T-cell (primary cell): ENCODE measurements at regions not wholly inside any gene's neighbourhood (a gene's known extent, or its start where the extent isn't known, plus 50 kb on each side); places are given as distances from the start of the nearest gene placed in this dataset.

ENCODE experiments used
- ATAC-seq, 4 experiments: fragments of 200-7000 bp in 3 of 4; fragments of 150-1000 bp in 1 of 4; cut with Tn5 transposase; replicated peaks in 1 of 4; 1 replicate in 3 of 4; 2 replicates in 1 of 4; pipeline ENCODE4 v1.10.0; 2021; ENCODE audit warnings: moderate library complexity in 3 of 4, mild to moderate bottlenecking in 2 of 4, moderate number of reproducible peaks in 1 of 4
- CTCF ChIA-PET, 2 donors: fragments of 300-600 bp; sonication (Branson Sonifier 250); formaldehyde crosslinking; loops; one replicate each; lab custom pipeline; 2022; ENCODE audit warnings: antibody characterized with exemption in 2 of 2; lab: Charles Lee
- POLR2A ChIA-PET, 2 donors: fragments of 300-600 bp; sonication (Branson Sonifier 250); formaldehyde crosslinking; loops; one replicate each; lab custom pipeline; 2022; ENCODE audit warnings: antibody characterized with exemption in 2 of 2; lab: Charles Lee
- DNase-seq, 35 experiments: peaks; one replicate each; pipeline versions ENCODE4 v3.0.0 to v3.0.0-alpha.2; 2013 to 2023
- H3K27ac ChIP-seq: one replicate; pipeline ENCODE4 v1.5.1; 2013; ENCODE audit warnings: low read length
- H3K27me3 ChIP-seq, 2 experiments: replicated peaks in 1 of 2; 1 replicate in 1 of 2; 2 replicates in 1 of 2; pipeline versions ENCODE4 v1.6.1 to v1.7.0; 2013; ENCODE audit warnings: low read length in 1 of 2, mixed read lengths in 1 of 2; ENCODE audit not compliant: control insufficient read depth in 2 of 2, insufficient read depth in 2 of 2; ENCODE audit errors: extremely low read depth in 1 of 2
- H3K36me3 ChIP-seq, 2 donors: 1 replicate in 1 of 2; 2 replicates in 1 of 2; pipeline versions ENCODE4 v1.6.1 to v1.7.0; 2013; ENCODE audit warnings: low read length in 1 of 2; ENCODE audit not compliant: control insufficient read depth in 2 of 2, insufficient read depth in 1 of 2; ENCODE audit errors: extremely low read depth in 1 of 2
- H3K4me1 ChIP-seq, 2 experiments: 1 replicate in 1 of 2; 2 replicates in 1 of 2; pipeline versions ENCODE4 v1.6.1 to v1.7.0; 2013; ENCODE audit warnings: low read length in 2 of 2, mixed read lengths in 1 of 2; ENCODE audit not compliant: insufficient read depth in 2 of 2, control insufficient read depth in 1 of 2; ENCODE audit errors: extremely low read depth in 1 of 2
- H3K4me3 ChIP-seq, 2 donors: 1 replicate in 1 of 2; 2 replicates in 1 of 2; pipeline versions ENCODE4 v1.5.1 to v1.7.0; 2013; ENCODE audit warnings: mild to moderate bottlenecking in 2 of 2, low read length in 1 of 2, moderate library complexity in 1 of 2; ENCODE audit not compliant: control insufficient read depth in 1 of 2; ENCODE audit errors: extremely low read depth in 1 of 2
- H3K9me3 ChIP-seq: 2 replicates; pipeline ENCODE4 v1.7.0; 2013
- H3K27ac Mint-ChIP-seq, 2 donors: one replicate each; pipeline ENCODE4 v1.8.0; 2020 to 2021; ENCODE audit warnings: mild to moderate bottlenecking in 2 of 2, mixed read lengths in 2 of 2
- H3K27me3 Mint-ChIP-seq, 2 donors: one replicate each; pipeline ENCODE4 v1.8.0; 2021 to 2022; ENCODE audit warnings: mixed read lengths in 2 of 2
- H3K36me3 Mint-ChIP-seq: one replicate; pipeline ENCODE4 v1.8.0; 2021; ENCODE audit warnings: mixed read lengths
- H3K4me1 Mint-ChIP-seq, 3 donors: one replicate each; pipeline ENCODE4 v1.8.0; 2020 to 2022; ENCODE audit warnings: mixed read lengths in 3 of 3, mild to moderate bottlenecking in 1 of 3
- H3K4me3 Mint-ChIP-seq, 3 donors: one replicate each; pipeline ENCODE4 v1.8.0; 2020 to 2022; ENCODE audit warnings: mild to moderate bottlenecking in 3 of 3, mixed read lengths in 3 of 3, moderate library complexity in 3 of 3
- H3K9me3 Mint-ChIP-seq, 3 donors: one replicate each; pipeline ENCODE4 v1.8.0; 2020 to 2022; ENCODE audit warnings: mixed read lengths in 3 of 3
- WGBS: methylation state at CpG from one replicate; pipeline ENCODE4 v1.1.5; 2013; ENCODE audit warnings: missing lambda C conversion rate; ENCODE audit not compliant: insufficient coverage; 5-methylcytosine and 5-hydroxymethylcytosine counted together

DNA sequence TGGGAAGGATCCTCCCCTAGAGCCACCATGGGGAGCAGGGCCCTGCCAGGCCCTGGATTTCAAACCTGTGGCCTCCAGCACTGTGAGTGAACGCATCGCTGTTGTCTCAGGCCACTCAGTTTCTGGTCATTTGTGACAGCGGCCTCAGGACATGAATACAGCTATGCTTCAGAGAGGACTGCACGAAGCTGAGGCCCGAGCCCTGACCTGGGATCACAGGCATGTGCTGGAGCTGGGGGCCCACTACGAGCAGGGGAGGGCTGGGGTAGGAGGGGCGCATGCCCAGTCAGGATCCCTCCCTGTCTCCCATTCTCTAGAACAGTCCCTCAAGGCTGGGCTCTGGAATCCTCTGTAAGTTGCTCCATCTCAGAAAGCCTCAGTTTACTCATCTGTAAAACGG, 242.1 kb downstream of the CTTN start:
- no peaks in the 10 kb centered on the region for H3K4me1 ChIP-seq
- Mint-ChIP-seq H3K9me3 (no peaks in the 10 kb centered on the region), H3K4me3 (no peak overlapping the region), H3K27me3 (peaks cover 14 to 24% of the 10 kb centered on the region in 2 donors), H3K4me1 (no peaks in the 10 kb centered on the region), H3K36me3 (no peaks in the 10 kb centered on the region), H3K27ac (no peak overlapping the region)
- 75% methylated on average over 6 of the region's 8 CpGs for WGBS
- no peak for ATAC-seq
- DNase-seq, result no peak
- ChIA-PET CTCF (no interaction called here), POLR2A (no interaction called here)
- no peaks in the 10 kb centered on the region for H3K36me3 ChIP-seq
- peaks cover 0 to 21% of the 10 kb centered on the region in 2 experiments for H3K27me3 ChIP-seq
- H3K27ac ChIP-seq, result no peak overlapping the region
- H3K4me3 ChIP-seq, result no peak overlapping the region
- no peaks in the 10 kb centered on the region for H3K9me3 ChIP-seq

DNA sequence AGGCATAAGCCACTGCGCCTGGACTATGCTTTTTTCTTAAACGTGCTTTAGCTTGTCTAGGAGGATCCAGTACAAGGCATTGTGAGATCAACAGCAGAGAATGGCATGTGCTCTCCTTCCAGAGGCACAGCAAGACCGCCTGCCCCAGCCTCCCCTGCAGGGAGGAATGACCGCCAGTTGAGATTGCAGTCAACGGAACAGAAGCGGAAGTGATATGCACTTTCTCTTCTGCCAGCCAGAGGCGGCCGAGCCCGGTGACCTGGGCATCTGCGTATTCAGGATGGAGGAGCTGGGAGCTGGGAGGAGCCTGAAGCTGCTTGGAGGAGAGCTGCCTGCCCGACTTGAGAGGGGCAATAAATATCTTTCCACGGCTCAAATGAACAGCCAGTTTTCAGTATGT, 243.0 kb downstream of the CTTN start:
- ATAC-seq (no peak), DNase-seq (no peak)
- Histone ChIP-seq H3K4me3 (no peak overlapping the region), H3K4me1 (no peaks in the 10 kb centered on the region), H3K36me3 (no peaks in the 10 kb centered on the region), H3K27ac (no peak overlapping the region), H3K9me3 (no peaks in the 10 kb centered on the region), H3K27me3 (peaks cover 0 to 31% of the 10 kb centered on the region in 2 experiments)
- H3K27ac Mint-ChIP-seq, result no peak overlapping the region
- ChIA-PET POLR2A (no interaction called here), CTCF (no interaction called here)
- 48% methylated on average over 12 of the region's 12 CpGs for WGBS
- H3K9me3 Mint-ChIP-seq, result no peaks in the 10 kb centered on the region
- H3K36me3 Mint-ChIP-seq, result no peaks in the 10 kb centered on the region
- H3K27me3 Mint-ChIP-seq, result peaks cover 19 to 29% of the 10 kb centered on the region in 2 donors
- H3K4me3 Mint-ChIP-seq, result no peak overlapping the region
- H3K4me1 Mint-ChIP-seq, result no peaks in the 10 kb centered on the region

DNA sequence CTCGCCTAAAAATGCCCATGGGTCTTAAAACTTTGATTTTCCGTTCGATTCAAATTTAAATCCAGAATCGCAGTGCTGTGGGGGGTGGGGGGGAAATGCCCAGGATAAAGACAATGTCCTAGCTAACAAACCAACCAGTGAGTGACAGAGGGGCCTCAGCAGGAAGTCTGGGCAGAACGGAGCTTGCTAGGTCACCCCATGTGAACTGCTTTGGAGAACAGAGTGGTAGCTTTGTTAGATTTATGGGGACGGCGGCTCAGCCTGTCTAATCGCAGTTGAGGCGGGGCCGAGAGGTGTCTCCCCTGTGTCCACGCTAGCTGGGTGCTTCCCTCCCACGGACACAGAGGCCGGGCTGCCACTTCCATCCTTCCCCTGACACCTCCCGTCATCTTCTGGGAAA, 243.9 kb downstream of the CTTN start:
- Mint-ChIP-seq H3K9me3 (no peaks in the 10 kb centered on the region), H3K27ac (no peak overlapping the region), H3K27me3 (peaks cover 23 to 36% of the 10 kb centered on the region in 2 donors), H3K4me3 (no peak overlapping the region), H3K36me3 (no peaks in the 10 kb centered on the region), H3K4me1 (no peaks in the 10 kb centered on the region)
- Histone ChIP-seq H3K4me3 (no peak overlapping the region), H3K27me3 (peaks cover 0 to 34% of the 10 kb centered on the region in 2 experiments), H3K36me3 (no peaks in the 10 kb centered on the region), H3K9me3 (no peaks in the 10 kb centered on the region), H3K27ac (no peak overlapping the region), H3K4me1 (no peaks in the 10 kb centered on the region)
- 69% methylated on average over 7 of the region's 14 CpGs for WGBS
- ChIA-PET CTCF (no interaction called here), POLR2A (no interaction called here)
- ATAC-seq, result no peak
- DNase-seq, result no peak

GRCh38 chr11:70643642-70644041, 245.3 kb downstream of the CTTN start:
- peaks cover 0 to 33% of the 10 kb centered on the region in 2 experiments for H3K27me3 ChIP-seq
- ChIA-PET CTCF (no interaction called here), POLR2A (no interaction called here)
- no peaks in the 10 kb centered on the region for H3K9me3 ChIP-seq
- H3K4me3 ChIP-seq, result no peak overlapping the region
- Mint-ChIP-seq H3K9me3 (no peaks in the 10 kb centered on the region), H3K36me3 (no peaks in the 10 kb centered on the region), H3K27me3 (peaks cover 24 to 37% of the 10 kb centered on the region in 2 donors), H3K27ac (no peak overlapping the region), H3K4me3 (no peak overlapping the region), H3K4me1 (no peaks in the 10 kb centered on the region)
- no peak overlapping the region for H3K27ac ChIP-seq
- no peaks in the 10 kb centered on the region for H3K36me3 ChIP-seq
- DNase-seq (no peak), ATAC-seq (no peak)
- 70% methylated on average over 4 of the region's 9 CpGs for WGBS
- H3K4me1 ChIP-seq, result no peaks in the 10 kb centered on the region

- no peak for DNase-seq
- POLR2A ChIA-PET, result no interaction called here
- no peaks in the 10 kb centered on the region for H3K36me3 ChIP-seq
- no peak overlapping the region for H3K27ac ChIP-seq
- 71% methylated on average over 13 of the region's 15 CpGs for WGBS
- Mint-ChIP-seq H3K4me3 (no peak overlapping the region), H3K27ac (no peak overlapping the region), H3K9me3 (no peaks in the 10 kb centered on the region), H3K27me3 (peaks cover 24 to 37% of the 10 kb centered on the region in 2 donors), H3K4me1 (no peaks in the 10 kb centered on the region), H3K36me3 (no peaks in the 10 kb centered on the region)
- peaks cover 0 to 36% of the 10 kb centered on the region in 2 experiments for H3K27me3 ChIP-seq
- no peaks in the 10 kb centered on the region for H3K4me1 ChIP-seq
- ATAC-seq, result no peak
- CTCF ChIA-PET, result no interaction called here
- no peaks in the 10 kb centered on the region for H3K9me3 ChIP-seq
- H3K4me3 ChIP-seq, result no peak overlapping the region
These were observed 246.2 kb downstream of the CTTN start for GRCh38 chr11:70644343-70645060.

DNA sequence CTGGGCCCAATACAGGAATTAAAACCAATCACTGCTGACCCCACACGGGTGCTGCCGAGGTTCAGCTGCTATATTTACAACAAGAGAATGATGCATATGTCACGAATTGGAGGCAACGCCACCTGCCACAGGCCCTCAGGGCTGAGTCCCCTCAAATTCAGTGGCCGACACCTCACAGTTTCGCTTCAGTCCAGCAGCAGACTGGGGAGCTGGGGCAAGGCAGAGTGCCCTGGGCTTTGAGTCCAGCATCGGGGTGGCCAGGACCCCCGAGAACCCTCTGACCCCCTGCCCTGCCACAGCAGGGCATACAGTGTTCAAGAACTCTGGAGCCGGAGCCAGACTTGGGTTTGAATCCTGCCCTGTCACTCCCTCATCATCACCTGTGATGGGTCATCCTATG, 247.2 kb downstream of the CTTN start:
- H3K36me3 ChIP-seq, result no peaks in the 10 kb centered on the region
- no peak overlapping the region for H3K27ac Mint-ChIP-seq
- no peaks in the 10 kb centered on the region for H3K4me1 ChIP-seq
- H3K4me1 Mint-ChIP-seq, result no peaks in the 10 kb centered on the region
- DNase-seq (no peak), ATAC-seq (no peak)
- H3K4me3 Mint-ChIP-seq, result no peak overlapping the region
- no peaks in the 10 kb centered on the region for H3K36me3 Mint-ChIP-seq
- CTCF ChIA-PET, result no interaction called here
- no peak overlapping the region for H3K4me3 ChIP-seq
- POLR2A ChIA-PET, result no interaction called here
- no peaks in the 10 kb centered on the region for H3K9me3 ChIP-seq
- H3K9me3 Mint-ChIP-seq, result peaks cover 0 to 2% (median 2%) of the 10 kb centered on the region in 3 donors
- no peak overlapping the region for H3K27ac ChIP-seq
- H3K27me3 Mint-ChIP-seq, result peaks cover 21 to 31% of the 10 kb centered on the region in 2 donors
- WGBS, result 67% methylated on average over 9 of the region's 9 CpGs
- H3K27me3 ChIP-seq, result peaks cover 0 to 36% of the 10 kb centered on the region in 2 experiments
